ENCODE measurements at regions not wholly inside any gene's neighbourhood (a gene's known extent, or its start where the extent isn't known, plus 50 kb on each side); places are given as distances from the start of the nearest gene placed in this dataset.

DNA sequence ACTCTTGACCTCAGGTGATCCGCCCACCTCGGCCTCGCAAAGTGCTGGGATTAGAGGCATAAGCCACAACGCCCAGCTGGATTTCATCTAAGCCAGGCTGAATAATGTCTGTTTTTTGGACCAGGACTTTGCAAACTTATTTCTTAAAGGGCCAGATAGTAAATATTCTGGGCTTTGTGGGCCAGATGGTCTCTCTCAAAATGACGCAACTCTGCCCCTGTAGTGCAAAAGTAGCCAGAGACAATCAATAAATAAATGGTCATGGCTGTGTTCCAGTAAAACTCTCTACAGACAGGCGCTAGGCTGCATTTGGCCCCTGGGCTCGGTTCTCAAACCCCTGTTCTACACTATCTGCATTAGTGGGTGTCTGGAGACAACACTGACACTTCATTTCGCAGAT, 121.9 kb upstream of the CDH13 start:
- POLR2A ChIA-PET = no interaction called here
- CTCF ChIA-PET = no interaction called here

DNA sequence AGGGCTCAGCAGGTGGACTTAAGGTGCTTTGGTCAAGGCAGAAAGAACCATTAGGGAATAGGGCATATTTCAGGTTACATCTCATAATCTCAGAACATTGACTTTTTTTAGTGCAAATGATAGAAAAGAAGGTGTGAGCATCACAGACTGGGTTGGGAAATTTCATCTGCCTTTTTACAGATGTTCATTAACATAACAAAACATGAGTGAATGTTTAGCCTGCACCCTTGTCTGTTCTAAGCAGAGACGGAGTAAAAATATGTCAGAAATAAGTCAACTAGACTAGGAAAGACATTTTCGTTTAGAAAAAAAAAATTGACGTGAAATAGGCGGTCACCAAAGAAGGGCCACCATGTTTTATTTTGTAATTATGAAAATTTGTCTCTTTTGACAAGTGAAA, 127.5 kb upstream of the CDH13 start:
- ChIA-PET CTCF (no interaction called here), POLR2A (no interaction called here)

GRCh38 chr16:82497139-82497538, 129.6 kb upstream of the CDH13 start:
- ChIA-PET POLR2A (no interaction called here), CTCF (no interaction called here)

GRCh38 chr16:82488460-82488859, 138.3 kb upstream of the CDH13 start:
- CTCF ChIA-PET = no interaction called here
- POLR2A ChIA-PET = no interaction called here

DNA sequence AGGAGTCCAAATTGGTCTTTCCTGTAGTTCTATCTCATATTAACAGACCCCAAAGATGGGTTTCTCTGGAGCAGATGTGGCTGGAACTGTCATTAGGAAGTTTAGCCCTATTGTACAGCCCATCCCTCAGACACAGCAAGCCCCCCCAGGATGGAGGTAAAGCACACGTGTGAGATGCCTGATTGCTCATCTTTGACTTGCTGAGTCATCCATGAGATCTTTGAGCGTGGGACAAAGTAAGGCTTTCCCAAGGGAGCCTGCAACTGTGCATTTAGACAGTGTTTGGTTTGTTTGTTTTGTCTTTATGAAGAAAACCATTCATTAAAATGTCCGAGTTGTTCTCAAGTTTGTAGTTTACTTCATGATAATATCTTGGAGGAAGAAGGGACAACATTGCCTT, 145.3 kb upstream of the CDH13 start:
- ChIA-PET CTCF (interaction anchor here (1.8 kb wide), 1 partner anchor 25 kb away, joined by 5 read pairs; no protein-coding TSS in a partner anchor), POLR2A (no interaction called here)

DNA sequence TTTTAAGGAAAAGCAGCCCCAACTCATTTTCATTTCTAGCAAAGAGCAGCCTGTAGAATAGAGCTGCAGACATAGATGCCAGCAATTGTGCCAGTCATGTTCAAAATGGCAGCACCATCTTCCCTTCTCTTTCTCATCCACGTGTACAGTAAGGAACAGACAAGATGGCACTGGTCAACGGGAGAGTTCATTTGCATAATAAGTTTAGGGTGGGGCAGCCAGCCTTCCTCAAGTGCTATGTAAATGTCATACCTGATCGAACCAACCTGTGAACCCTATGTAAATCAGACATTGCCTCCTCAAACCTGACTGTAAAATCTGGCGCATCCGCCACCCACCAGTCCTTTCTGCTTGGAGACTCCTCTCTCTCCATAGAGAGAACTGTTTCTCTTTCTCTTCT, 150.0 kb upstream of the CDH13 start:
- POLR2A ChIA-PET = no interaction called here

DNA sequence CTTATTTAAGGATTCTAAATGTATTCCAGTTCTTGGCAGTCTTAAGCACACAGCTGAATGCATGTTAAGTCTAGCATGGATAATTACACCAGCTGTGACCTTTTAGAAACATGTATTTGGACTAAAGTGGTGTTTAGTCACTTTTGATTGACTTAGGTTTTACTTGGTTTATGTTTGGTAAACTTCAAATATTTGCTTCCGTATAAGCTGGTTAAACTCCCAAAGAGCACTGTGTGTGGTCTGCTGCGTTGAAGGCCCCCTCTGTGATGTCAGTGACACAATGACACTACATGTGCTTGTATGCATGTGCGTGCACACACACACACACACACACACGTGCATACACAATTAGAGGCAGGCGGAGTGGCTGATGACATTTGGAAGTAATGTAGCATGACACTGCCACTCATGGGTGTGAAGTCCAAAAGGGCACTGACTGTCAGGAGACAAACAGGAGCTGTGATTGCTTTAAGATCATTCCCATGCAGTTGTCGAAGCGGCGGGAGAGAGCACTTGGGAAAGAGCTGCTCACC, 156.1 kb upstream of the CDH13 start:
- CTCF ChIA-PET = interaction anchor here (0.7 kb wide), 1 partner anchor 43 kb away, joined by 3 read pairs; no protein-coding TSS in a partner anchor
- POLR2A ChIA-PET = no interaction called here

More for the DNA sequence above, 150.0 kb upstream of the CDH13 start:
- CTCF ChIA-PET = no interaction called here

- ChIA-PET POLR2A (no interaction called here), CTCF (interaction anchor here (0.7 kb wide), 1 partner anchor 43 kb away, joined by 3 read pairs; no protein-coding TSS in a partner anchor)
Measured at GRCh38 chr16:82470016-82470415, 156.8 kb upstream of the CDH13 start.

DNA sequence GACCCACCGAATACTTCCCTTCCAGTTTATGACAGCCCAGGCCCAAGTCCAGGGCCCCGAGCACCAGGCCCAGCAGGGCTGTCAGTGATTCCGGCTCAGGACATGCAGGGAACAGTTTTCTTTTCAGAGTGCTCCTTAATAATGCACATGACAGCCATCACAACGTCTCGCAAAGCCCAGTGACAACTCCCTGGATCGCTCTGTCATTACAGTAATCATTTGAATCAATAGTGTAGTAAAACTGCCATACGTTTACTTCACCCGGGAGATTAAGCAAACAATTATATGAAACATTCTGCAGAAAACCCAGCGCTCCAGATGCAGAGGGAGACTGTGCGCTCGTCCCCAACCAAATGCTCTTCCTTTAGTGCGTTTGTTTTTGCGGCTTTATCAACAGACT, 162.6 kb upstream of the CDH13 start:
- ChIA-PET CTCF (no interaction called here), POLR2A (no interaction called here)

DNA sequence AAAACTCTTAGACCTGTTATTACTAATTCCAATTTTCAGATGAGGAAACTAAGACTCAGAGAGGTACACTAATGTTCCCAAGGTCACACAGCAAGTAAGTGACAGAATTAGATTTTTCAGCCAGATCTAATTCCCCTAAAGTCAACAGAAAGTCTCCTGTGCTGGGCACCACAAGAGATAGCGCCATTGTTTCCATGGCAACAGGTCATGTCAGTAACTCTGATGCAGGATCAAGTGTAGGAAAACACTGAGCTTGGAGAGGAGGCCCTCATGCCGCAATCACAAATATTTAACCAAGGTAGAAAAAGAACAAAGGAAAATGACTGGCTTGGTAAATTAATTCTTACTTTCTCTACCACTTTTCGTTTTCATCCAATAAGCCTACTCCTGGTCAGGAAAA, 166.0 kb upstream of the CDH13 start:
- CTCF ChIA-PET = no interaction called here

DNA sequence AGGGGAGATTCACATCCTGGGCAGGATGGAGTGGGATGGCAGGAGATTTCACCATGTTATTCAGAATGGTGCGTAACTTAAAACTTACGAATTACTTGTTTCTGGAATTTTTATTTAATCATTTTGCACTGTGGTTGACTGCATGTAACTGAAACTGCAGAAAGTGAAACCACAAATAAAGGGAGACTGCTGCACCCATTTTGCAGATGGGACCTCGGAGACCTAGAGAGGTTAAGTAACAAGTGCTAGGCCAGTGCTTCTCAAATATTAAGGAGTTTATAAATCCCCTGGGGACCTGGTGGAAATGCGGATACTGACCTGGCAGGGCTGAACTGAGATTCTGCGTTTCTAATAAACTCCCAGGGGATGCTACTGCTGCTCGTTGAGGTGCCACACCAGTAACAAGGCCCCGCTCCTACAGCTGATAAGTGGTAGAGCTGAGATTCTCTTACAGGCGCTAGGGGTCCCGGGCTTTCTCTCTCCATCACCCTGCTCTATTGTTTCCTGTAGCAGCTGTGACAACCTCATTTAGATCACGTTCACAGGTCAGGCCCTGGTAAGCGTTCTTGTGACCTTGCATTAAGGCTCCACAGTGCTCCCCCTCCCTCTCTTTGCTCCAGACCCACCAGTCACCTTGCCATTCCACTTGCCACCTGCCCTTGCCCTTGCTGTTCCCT, 167.1 kb upstream of the CDH13 start:
- POLR2A ChIA-PET = no interaction called here
- CTCF ChIA-PET = no interaction called here

More for the DNA sequence above, 166.0 kb upstream of the CDH13 start:
- POLR2A ChIA-PET = no interaction called here

DNA sequence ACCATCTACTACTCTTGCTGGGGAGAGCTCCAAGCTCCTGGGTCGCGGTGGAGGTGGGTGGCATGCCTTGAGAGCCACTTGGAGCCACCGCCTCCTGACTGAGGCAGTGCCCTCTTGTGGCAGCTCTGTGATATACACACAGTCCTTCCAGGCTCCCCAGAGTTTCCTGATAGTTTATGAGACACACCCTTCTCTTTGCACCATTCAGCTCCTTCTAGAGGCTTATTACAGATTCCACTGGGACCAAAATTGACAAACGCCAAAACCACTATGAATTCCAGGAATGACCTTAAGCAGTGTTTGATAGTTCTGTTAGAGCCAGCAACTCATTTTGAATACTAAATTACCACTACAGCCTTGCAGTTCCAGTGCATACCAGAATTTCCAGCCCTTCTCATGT, 170.1 kb upstream of the CDH13 start:
- ChIA-PET POLR2A (no interaction called here), CTCF (interaction anchor here (0.8 to 1.6 kb wide), 8 partner anchors 10 to 193 kb away, joined by 3 to 10 read pairs (median 4); no protein-coding TSS in a partner anchor)

- CTCF ChIA-PET = no interaction called here
- POLR2A ChIA-PET = no interaction called here
Measured at GRCh38 chr16:82454566-82454965, 172.2 kb upstream of the CDH13 start.

DNA sequence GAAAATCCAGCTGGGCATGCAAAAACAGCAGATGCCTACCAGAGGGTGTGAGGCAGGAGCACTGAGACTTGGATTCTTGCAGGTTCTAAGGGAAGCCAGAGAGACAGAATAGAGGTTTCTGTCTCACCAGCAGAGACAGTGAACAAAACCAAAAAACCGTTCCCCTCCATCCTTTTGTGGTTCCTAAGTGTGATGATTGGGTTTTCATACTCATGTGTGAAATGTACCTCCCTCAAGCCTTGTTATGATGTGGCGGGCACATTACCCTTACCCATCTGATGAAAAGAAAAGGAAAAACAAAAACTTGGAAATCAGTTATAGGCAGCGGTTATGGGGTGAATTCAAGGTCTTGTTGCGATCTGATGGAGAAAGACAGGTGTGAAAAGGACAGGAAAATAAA, 172.6 kb upstream of the CDH13 start:
- ChIA-PET CTCF (no interaction called here), POLR2A (no interaction called here)

DNA sequence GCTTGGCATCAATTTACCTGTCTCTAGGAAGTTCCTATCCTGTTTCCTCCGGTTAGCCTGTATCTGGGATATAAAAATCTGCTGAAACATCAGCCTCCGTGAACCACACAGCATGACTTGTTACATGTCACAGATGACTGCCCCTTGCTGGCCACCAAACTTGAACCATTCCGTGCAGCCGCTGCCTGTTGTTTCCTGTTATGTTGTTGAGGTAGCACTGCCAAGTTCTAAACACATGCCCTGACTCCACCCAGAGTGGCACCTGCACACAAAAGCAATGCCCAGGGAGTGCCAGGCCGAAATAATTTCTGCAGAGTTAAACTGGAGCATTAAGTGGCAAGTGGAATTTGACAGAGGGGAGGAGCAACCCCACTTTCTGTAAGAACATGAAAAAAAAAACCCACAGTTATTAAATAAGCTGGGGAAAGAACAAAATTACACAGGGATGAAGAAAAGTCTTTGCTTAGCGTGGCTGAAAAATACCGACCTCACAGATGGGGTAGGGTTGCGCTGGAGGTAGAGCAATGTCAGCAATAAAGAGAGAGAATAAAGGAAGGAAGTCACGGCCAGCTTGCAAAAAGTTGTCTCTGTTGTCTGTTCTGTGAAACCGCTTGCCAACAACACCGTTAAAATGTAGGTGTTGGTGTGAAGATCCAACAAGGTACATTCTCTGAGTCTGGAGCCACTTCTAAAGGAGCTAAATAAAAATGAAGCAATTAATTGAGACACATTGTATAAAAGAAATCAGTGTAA, 174.6 kb upstream of the CDH13 start:
- ChIA-PET POLR2A (no interaction called here), CTCF (no interaction called here)

- ChIA-PET POLR2A (no interaction called here), CTCF (no interaction called here)
Measured at GRCh38 chr16:82451449-82451848, 175.3 kb upstream of the CDH13 start.

- CTCF ChIA-PET = no interaction called here
- POLR2A ChIA-PET = no interaction called here
Measured at GRCh38 chr16:82440336-82440735, 186.4 kb upstream of the CDH13 start.

GRCh38 chr16:82439678-82440293, 187.0 kb upstream of the CDH13 start:
- POLR2A ChIA-PET = no interaction called here
- CTCF ChIA-PET = no interaction called here

GRCh38 chr16:82433042-82433441, 193.7 kb upstream of the CDH13 start:
- POLR2A ChIA-PET = no interaction called here
- CTCF ChIA-PET = no interaction called here

GRCh38 chr16:82432261-82432660, 194.5 kb upstream of the CDH13 start:
- POLR2A ChIA-PET = interaction anchor here (0.6 kb wide), 1 partner anchor 27 kb away, joined by 3 read pairs; no protein-coding TSS in a partner anchor

DNA sequence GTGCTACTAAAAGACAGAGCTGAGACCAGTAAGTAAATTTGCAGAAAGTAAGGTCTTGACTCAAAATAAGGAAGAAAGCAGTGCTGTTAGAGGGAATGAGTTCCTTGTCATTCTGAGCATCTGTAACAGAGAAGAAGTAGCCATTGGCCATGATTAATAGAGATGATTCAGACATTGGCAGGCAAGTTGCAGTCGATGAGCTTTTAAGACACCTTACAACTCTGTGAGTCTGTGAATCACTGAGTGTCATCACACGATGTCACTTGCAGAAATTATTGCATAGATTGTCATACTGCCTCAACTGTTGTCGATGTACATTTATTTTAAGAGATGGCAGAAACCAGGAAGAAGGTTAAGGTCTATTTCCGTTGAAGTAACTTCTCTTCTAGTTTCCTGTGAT, 201.1 kb upstream of the CDH13 start:
- CTCF ChIA-PET = interaction anchor here (1.5 kb wide), 1 partner anchor 30 kb away, joined by 3 read pairs; no protein-coding TSS in a partner anchor
- POLR2A ChIA-PET = no interaction called here

More at GRCh38 chr16:82432261-82432660, 194.5 kb upstream of the CDH13 start:
- CTCF ChIA-PET = no interaction called here

Data from activated CD8-positive, alpha-beta memory T cell treated with anti-CD3 and anti-CD28 coated beads for 36 hours (primary cell).